Right lobe of liver (tissue), 6 donors: ENCODE measurements at regions not wholly inside any gene's neighbourhood (a gene's known extent, or its start where the extent isn't known, plus 50 kb on each side); places are given as distances from the start of the nearest gene placed in this dataset.

Experiments
- ATAC-seq, 4 donors: fragments of 200-7000 bp; cut with Tn5 transposase; one replicate each; pipeline ENCODE4 v1.9.1; 2020; ENCODE audit warnings: mild to moderate bottlenecking in 4 of 4, moderate library complexity in 4 of 4
- DNase-seq, 3 donors: peaks; one replicate each; pipeline ENCODE4 v3.0.0-alpha.2; 2020
- H3K27ac ChIP-seq, 3 donors: fragments of 200-600 bp; one replicate each; pipeline ENCODE4 v1.8.0; 2022
- H3K27me3 ChIP-seq, 2 donors: fragments of 200-600 bp; one replicate each; pipeline ENCODE4 v1.8.0; 2022
- H3K36me3 ChIP-seq, 4 donors: fragments of 200-600 bp; sonication (generic) in 1 of 4; one replicate each; pipeline versions ENCODE4 v1.5.1 to v1.8.0; 2017 to 2022; ENCODE audit warnings: control low read depth in 1 of 4
- H3K4me1 ChIP-seq, 4 donors: fragments of 200-600 bp; sonication (generic) in 1 of 4; one replicate each; pipeline versions ENCODE4 v1.5.1 to v1.8.0; 2017 to 2022; ENCODE audit warnings: control low read depth in 1 of 4
- H3K4me3 ChIP-seq, 3 donors: fragments of 200-600 bp; one replicate each; pipeline ENCODE4 v1.8.0; 2022
- H3K9me3 ChIP-seq, 4 donors: fragments of 200-600 bp; sonication (generic) in 1 of 4; one replicate each; pipeline versions ENCODE4 v1.5.1 to v1.8.0; 2017 to 2022; ENCODE audit warnings: control low read depth in 1 of 4
- POLR2A ChIP-seq: fragments of 450-650 bp; IDR thresholded peaks from one replicate; pipeline ENCODE4 v1.6.1; 2017; ENCODE audit warnings: antibody characterized with exemption, mild to moderate bottlenecking
- WGBS: methylation state at CpG from one replicate; pipeline ENCODE4 v1.1.6; 2018; ENCODE audit warnings: low coverage, low lambda C conversion rate; ENCODE audit not compliant: insufficient coverage; ENCODE audit errors: missing lambda C conversion rate; 5-methylcytosine and 5-hydroxymethylcytosine counted together
- intact Hi-C, 2 donors: fragments of 100-400 bp; cut with DNase I; formaldehyde crosslinking; loops; one replicate each; pipeline versions ENCODE4 v1.11.2 to v1.14.1; 2022
- TF ChIP-seq, protein P1 (sequence below), 4 donors: fragments of 200-600 bp in 3 of 4; fragments of 450-650 bp in 1 of 4; IDR thresholded peaks; one replicate each; pipeline versions ENCODE4 v1.5.1 to v1.8.0; 2016 to 2022; ENCODE audit warnings: antibody characterized with exemption in 4 of 4, mild to moderate bottlenecking in 2 of 4
- donor health status: DM: no; HTN: yes; CAD: no.
- donor health status: DM: no; HTN: no; CAD: no.
- donor health status: DM: no; HTN: no; CAD: no.
- donor health status: DM: no; HTN: yes; CAD: no.
- donor health status: DM: no; HTN: yes; CAD: no.

DNA sequence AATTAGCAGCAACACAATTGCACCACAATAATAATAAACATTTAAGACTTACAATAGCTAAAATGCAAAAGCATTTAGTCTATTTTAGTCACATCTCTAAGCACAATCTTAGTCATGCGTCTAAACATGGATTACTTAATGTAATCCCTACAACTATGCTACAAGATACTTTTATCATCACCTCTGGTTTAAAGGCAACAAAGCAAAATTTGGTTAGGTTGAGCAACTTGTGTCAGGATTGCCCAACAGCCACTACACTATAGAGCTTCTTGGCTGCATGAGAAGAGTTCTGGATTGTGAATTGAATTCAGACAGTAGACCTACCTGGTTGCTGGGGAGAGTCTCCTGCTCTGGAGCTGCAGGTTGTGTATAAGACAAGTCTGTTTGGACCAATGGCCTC is 146.5 kb upstream of the PUDP start:
- Histone ChIP-seq H3K27ac (no peak overlapping the region), H3K4me3 (no peak overlapping the region), H3K27me3 (no peaks in the 10 kb centered on the region), H3K9me3 (no peaks in the 10 kb centered on the region), H3K4me1 (no peaks in the 10 kb centered on the region), H3K36me3 (no peaks in the 10 kb centered on the region)
- TF ChIP-seq POLR2A, result no peak
- TF ChIP-seq, protein P1, sequence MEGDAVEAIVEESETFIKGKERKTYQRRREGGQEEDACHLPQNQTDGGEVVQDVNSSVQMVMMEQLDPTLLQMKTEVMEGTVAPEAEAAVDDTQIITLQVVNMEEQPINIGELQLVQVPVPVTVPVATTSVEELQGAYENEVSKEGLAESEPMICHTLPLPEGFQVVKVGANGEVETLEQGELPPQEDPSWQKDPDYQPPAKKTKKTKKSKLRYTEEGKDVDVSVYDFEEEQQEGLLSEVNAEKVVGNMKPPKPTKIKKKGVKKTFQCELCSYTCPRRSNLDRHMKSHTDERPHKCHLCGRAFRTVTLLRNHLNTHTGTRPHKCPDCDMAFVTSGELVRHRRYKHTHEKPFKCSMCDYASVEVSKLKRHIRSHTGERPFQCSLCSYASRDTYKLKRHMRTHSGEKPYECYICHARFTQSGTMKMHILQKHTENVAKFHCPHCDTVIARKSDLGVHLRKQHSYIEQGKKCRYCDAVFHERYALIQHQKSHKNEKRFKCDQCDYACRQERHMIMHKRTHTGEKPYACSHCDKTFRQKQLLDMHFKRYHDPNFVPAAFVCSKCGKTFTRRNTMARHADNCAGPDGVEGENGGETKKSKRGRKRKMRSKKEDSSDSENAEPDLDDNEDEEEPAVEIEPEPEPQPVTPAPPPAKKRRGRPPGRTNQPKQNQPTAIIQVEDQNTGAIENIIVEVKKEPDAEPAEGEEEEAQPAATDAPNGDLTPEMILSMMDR (IDR thresholded peaks at IDR 0.05), result no peak
- ATAC-seq, result peak in 2 of 4 donors; percentile 18 to 38
- intact Hi-C loops, result no loop called here
- 81% methylated on average over 1 of the region's 1 CpG for WGBS
- DNase-seq, result no peak

DNA sequence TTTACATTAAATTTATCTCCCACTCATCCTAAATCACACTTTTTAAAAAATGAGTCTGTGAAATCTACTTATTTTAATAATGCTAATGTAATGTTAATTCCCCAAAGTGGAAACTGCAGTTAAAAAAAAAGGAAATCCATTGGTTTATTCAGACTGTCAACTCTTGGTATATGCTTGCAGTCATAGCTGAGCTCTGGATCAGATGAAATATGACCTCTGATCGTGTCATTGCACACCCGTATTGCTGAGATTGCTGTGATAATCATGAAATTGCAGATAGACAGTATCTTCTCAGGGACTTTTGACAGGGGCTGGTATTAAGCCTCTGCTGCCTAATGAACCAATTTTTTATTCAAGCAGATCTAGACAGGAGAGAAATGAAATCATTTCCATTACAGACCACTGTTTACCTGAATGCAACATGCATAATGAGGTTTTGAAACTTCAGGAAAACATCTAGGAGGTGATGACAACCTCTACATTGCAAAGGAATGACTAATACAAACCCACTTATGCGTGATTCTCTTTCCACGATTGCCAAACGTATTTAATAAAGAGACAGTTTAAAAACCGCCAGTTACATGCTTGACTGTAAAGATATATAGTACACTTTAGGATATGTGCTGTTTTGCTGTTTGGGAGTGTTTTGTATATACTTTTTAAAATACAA is 138.3 kb upstream of the PUDP start:
- DNase-seq (no peak), ATAC-seq (no peak)
- TF ChIP-seq POLR2A, result no peak
- TF ChIP-seq, protein P1 (IDR thresholded peaks at IDR 0.05), result no peak
- no peaks in the 10 kb centered on the region for H3K9me3 ChIP-seq
- H3K36me3 ChIP-seq, result no peaks in the 10 kb centered on the region
- no peaks in the 10 kb centered on the region for H3K27me3 ChIP-seq
- H3K4me1 ChIP-seq, result no peaks in the 10 kb centered on the region
- intact Hi-C loops, result no loop called here
- no peak overlapping the region for H3K27ac ChIP-seq
- no peak overlapping the region for H3K4me3 ChIP-seq
- 61% methylated on average over 6 of the region's 6 CpGs for WGBS

DNA sequence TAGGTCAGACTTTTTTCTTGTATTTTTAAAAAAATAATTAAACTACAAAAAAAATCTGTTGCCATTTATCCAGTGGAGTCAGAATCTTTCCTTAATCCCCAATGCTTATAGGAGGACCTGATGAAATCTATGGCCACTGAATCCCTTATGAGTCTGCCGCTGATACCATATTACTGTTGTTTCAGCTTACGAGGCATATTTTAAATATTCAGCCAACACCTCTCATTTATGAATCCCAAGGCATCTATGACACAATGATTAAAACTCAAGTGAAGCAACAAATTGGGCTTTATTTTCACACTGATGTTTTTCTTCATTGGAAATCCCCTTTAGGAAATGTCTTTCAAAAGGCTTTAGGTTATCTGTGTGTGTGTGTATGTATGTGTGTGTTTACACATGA is 137.8 kb upstream of the PUDP start:
- ATAC-seq, result no peak
- no peak for DNase-seq
- TF ChIP-seq, protein P1 (IDR thresholded peaks at IDR 0.05), result no peak
- TF ChIP-seq POLR2A, result no peak
- H3K36me3 ChIP-seq, result no peaks in the 10 kb centered on the region
- intact Hi-C loops, result no loop called here
- no peaks in the 10 kb centered on the region for H3K4me1 ChIP-seq
- H3K27ac ChIP-seq, result no peak overlapping the region
- 83% methylated on average over 2 of the region's 2 CpGs for WGBS
- H3K9me3 ChIP-seq, result no peaks in the 10 kb centered on the region
- H3K4me3 ChIP-seq, result no peak overlapping the region
- no peaks in the 10 kb centered on the region for H3K27me3 ChIP-seq

DNA sequence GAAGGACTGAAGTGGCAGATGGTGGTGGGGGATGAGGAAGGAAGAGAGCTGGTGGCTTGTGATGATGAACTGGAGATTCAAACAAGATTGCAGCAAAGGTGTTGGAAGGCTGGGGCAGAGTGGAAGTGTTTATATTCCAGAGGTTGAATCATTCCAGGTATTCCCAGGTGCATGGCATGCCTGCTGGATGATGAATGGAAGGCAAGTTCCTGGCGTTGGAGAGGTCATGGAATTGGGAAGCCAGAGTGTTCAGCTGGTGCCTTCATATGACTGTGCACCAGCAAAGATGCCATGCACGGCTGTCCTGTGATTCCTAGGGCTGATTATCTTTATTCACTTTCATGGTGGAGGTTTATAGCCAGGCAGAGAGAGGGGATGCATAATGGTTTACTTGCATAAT is 135.8 kb upstream of the PUDP start:
- DNase-seq (no peak), ATAC-seq (no peak)
- Histone ChIP-seq H3K4me3 (no peak overlapping the region), H3K9me3 (no peaks in the 10 kb centered on the region), H3K27me3 (no peaks in the 10 kb centered on the region), H3K4me1 (no peaks in the 10 kb centered on the region), H3K36me3 (no peaks in the 10 kb centered on the region), H3K27ac (no peak overlapping the region)
- 83% methylated on average over 2 of the region's 2 CpGs for WGBS
- TF ChIP-seq POLR2A, result no peak
- TF ChIP-seq, protein P1 (IDR thresholded peaks at IDR 0.05), result no peak
- intact Hi-C loops, result no loop called here

DNA sequence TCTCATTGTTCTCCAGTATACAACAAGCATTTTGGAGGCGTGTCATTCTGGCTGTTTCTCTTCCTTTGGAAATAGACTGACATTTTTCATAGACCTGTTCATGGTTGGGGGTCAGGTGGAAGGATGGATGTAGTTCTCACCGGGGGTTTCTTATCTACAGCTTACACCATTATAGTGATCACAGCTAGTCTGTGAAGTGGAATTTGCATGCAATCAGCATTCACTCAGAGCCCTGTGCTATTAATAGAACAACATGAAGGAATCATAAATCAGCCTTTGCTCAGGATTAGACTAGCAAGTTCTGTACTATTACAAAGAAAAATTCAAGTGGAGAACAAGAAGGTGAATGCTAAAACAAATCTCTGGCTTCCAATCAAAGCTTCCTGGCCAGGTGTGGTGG is 132.6 kb upstream of the PUDP start:
- H3K36me3 ChIP-seq, result no peaks in the 10 kb centered on the region
- no peak for ATAC-seq
- WGBS, result 30% methylated on average over 1 of the region's 2 CpGs
- H3K4me1 ChIP-seq, result no peaks in the 10 kb centered on the region
- intact Hi-C loops, result no loop called here
- H3K9me3 ChIP-seq, result no peaks in the 10 kb centered on the region
- TF ChIP-seq, protein P1 (IDR thresholded peaks at IDR 0.05), result no peak
- no peak for TF ChIP-seq POLR2A
- H3K27ac ChIP-seq, result no peak overlapping the region
- DNase-seq, result no peak
- no peak overlapping the region for H3K4me3 ChIP-seq
- H3K27me3 ChIP-seq, result no peaks in the 10 kb centered on the region
